ENCODE measurements at regions not wholly inside any gene's neighbourhood (a gene's known extent, or its start where the extent isn't known, plus 50 kb on each side); places are given as distances from the start of the nearest gene placed in this dataset.

GRCh38 chr5:86875539-86875938 lies 257.8 kb downstream of the COX7C start:
- Histone ChIP-seq H4K20me1 (ENCODE audit: low read depth, low read length) (no peaks in the 10 kb centered on the region), H3K27ac (ENCODE audit: low read depth, low read length) (no peak overlapping the region), H3K9ac (ENCODE audit: low read length) (no peak overlapping the region), H3K9me2 (replicated peaks; ENCODE audit: insufficient read depth, low read length) (no peaks in the 10 kb centered on the region), H3K4me2 (ENCODE audit: low read depth, low read length, poor library complexity, severe bottlenecking) (no peak overlapping the region), H3K36me3 (ENCODE audit: low read length) (no peaks in the 10 kb centered on the region), H3K27me3 (ENCODE audit: low read length) (no peaks in the 10 kb centered on the region), H3K4me3 (ENCODE audit: insufficient read depth, low read length, poor library complexity, severe bottlenecking) (no peak overlapping the region), H3F3A (ENCODE audit: insufficient read depth) (no peaks in the 10 kb centered on the region), H3K79me2 (ENCODE audit: insufficient read depth, low read length) (no peaks in the 10 kb centered on the region), H2AFZ (ENCODE audit: low read depth, low read length, severe bottlenecking) (no peak overlapping the region), H3K9me3 (ENCODE audit: insufficient read depth, low read length) (no peaks in the 10 kb centered on the region)
- TF ChIP-seq CTCF (IDR thresholded peaks at IDR 0.05; ENCODE audit: insufficient read depth, low read length, poor library complexity, severe bottlenecking) = no peak
- no peak for TF ChIP-seq EZH2phosphoT487 (conservative IDR thresholded peaks at IDR 0.05; ENCODE audit: low read length)

- Histone ChIP-seq H3K4me3 (ENCODE audit: insufficient read depth, low read length, poor library complexity, severe bottlenecking) (no peak overlapping the region), H2AFZ (ENCODE audit: low read depth, low read length, severe bottlenecking) (no peak overlapping the region), H3K4me2 (ENCODE audit: low read depth, low read length, poor library complexity, severe bottlenecking) (no peak overlapping the region), H3K9me2 (replicated peaks; ENCODE audit: insufficient read depth, low read length) (no peaks in the 10 kb centered on the region), H3K9me3 (ENCODE audit: insufficient read depth, low read length) (no peaks in the 10 kb centered on the region), H3K9ac (ENCODE audit: low read length) (no peak overlapping the region), H4K20me1 (ENCODE audit: low read depth, low read length) (no peaks in the 10 kb centered on the region), H3K79me2 (ENCODE audit: insufficient read depth, low read length) (no peaks in the 10 kb centered on the region), H3F3A (ENCODE audit: insufficient read depth) (no peaks in the 10 kb centered on the region), H3K27ac (ENCODE audit: low read depth, low read length) (no peak overlapping the region), H3K36me3 (ENCODE audit: low read length) (no peaks in the 10 kb centered on the region), H3K27me3 (ENCODE audit: low read length) (no peaks in the 10 kb centered on the region)
- TF ChIP-seq CTCF (IDR thresholded peaks at IDR 0.05; ENCODE audit: insufficient read depth, low read length, poor library complexity, severe bottlenecking) = no peak
- TF ChIP-seq EZH2phosphoT487 (conservative IDR thresholded peaks at IDR 0.05; ENCODE audit: low read length) = no peak
Measured at GRCh38 chr5:86878250-86878649, 260.5 kb downstream of the COX7C start.

GRCh38 chr5:86879086-86879485 lies 261.3 kb downstream of the COX7C start:
- no peak for TF ChIP-seq CTCF (IDR thresholded peaks at IDR 0.05; ENCODE audit: insufficient read depth, low read length, poor library complexity, severe bottlenecking)
- no peak for TF ChIP-seq EZH2phosphoT487 (conservative IDR thresholded peaks at IDR 0.05; ENCODE audit: low read length)
- no peak overlapping the region for H3K4me2 ChIP-seq (ENCODE audit: low read depth, low read length, poor library complexity, severe bottlenecking)
- H3K79me2 ChIP-seq (ENCODE audit: insufficient read depth, low read length) = no peaks in the 10 kb centered on the region
- H3F3A ChIP-seq (ENCODE audit: insufficient read depth) = no peaks in the 10 kb centered on the region
- no peaks in the 10 kb centered on the region for H3K27me3 ChIP-seq (ENCODE audit: low read length)
- H3K36me3 ChIP-seq (ENCODE audit: low read length) = no peaks in the 10 kb centered on the region
- H4K20me1 ChIP-seq (ENCODE audit: low read depth, low read length) = no peaks in the 10 kb centered on the region
- H3K9ac ChIP-seq (ENCODE audit: low read length) = no peak overlapping the region
- H3K9me2 ChIP-seq (replicated peaks; ENCODE audit: insufficient read depth, low read length) = no peaks in the 10 kb centered on the region
- no peak overlapping the region for H3K27ac ChIP-seq (ENCODE audit: low read depth, low read length)
- no peak overlapping the region for H3K4me3 ChIP-seq (ENCODE audit: insufficient read depth, low read length, poor library complexity, severe bottlenecking)
- H3K9me3 ChIP-seq (ENCODE audit: insufficient read depth, low read length) = no peaks in the 10 kb centered on the region
- no peak overlapping the region for H2AFZ ChIP-seq (ENCODE audit: low read depth, low read length, severe bottlenecking)
